Lower leg skin (tissue), 3 donors: ENCODE measurements at regions not wholly inside any gene's neighbourhood (a gene's known extent, or its start where the extent isn't known, plus 50 kb on each side); places are given as distances from the start of the nearest gene placed in this dataset.

ENCODE experiments used
- POLR2A ChIP-seq, 2 donors: fragments of 450-650 bp; IDR thresholded peaks; one replicate each; pipeline ENCODE4 v1.6.1; 2016 to 2017; ENCODE audit warnings: antibody characterized with exemption in 2 of 2, mild to moderate bottlenecking in 1 of 2, moderate library complexity in 1 of 2
- TF ChIP-seq, protein P1 (sequence below), 3 donors: fragments of 450-650 bp; IDR thresholded peaks; one replicate each; pipeline ENCODE4 v1.5.1; 2016; ENCODE audit warnings: antibody characterized with exemption in 3 of 3, mild to moderate bottlenecking in 3 of 3, moderate library complexity in 2 of 3

DNA sequence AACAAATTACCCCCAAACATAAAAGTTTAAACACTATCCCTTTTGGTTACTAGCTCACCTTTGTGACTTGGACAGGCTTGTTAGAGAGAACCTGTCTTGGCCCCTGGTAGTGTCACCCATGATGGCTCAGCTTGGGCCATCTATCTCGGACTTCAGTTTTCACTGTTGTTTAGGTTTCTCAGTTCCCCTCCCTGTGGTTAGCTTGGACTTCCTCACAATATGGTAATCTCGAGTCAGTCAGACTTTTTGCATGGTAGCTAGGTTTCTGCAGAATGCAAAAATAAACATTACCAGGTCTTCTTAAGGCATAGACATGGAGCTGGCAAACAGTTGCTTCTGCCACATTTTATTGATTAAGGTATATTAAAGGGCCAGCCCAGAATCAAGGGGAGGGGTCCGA is 324.3 kb upstream of the RORB start:
- no peak for TF ChIP-seq POLR2A (IDR thresholded peaks at IDR 0.05)
- TF ChIP-seq, protein P1, sequence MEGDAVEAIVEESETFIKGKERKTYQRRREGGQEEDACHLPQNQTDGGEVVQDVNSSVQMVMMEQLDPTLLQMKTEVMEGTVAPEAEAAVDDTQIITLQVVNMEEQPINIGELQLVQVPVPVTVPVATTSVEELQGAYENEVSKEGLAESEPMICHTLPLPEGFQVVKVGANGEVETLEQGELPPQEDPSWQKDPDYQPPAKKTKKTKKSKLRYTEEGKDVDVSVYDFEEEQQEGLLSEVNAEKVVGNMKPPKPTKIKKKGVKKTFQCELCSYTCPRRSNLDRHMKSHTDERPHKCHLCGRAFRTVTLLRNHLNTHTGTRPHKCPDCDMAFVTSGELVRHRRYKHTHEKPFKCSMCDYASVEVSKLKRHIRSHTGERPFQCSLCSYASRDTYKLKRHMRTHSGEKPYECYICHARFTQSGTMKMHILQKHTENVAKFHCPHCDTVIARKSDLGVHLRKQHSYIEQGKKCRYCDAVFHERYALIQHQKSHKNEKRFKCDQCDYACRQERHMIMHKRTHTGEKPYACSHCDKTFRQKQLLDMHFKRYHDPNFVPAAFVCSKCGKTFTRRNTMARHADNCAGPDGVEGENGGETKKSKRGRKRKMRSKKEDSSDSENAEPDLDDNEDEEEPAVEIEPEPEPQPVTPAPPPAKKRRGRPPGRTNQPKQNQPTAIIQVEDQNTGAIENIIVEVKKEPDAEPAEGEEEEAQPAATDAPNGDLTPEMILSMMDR (IDR thresholded peaks at IDR 0.05) = no peak
